Neural cell (in vitro differentiated cells): ENCODE measurements at regions not wholly inside any gene's neighbourhood (a gene's known extent, or its start where the extent isn't known, plus 50 kb on each side); places are given as distances from the start of the nearest gene placed in this dataset.

Experiments used
- H2AFZ ChIP-seq: fragments of 200-600, 300-800 bp; sonication (generic), shearing (Covaris generic); 2 replicates; pipeline ENCODE4 v1.6.0; 2014; ENCODE audit warnings: low read depth, mild to moderate bottlenecking, antibody characterized with exemption, low read length, moderate library complexity
- H3F3A ChIP-seq: fragments of 200-600 bp; shearing (Covaris generic); 2 replicates; pipeline ENCODE4 v1.6.1; 2016; ENCODE audit warnings: mild to moderate bottlenecking, moderate library complexity, mixed read lengths, antibody characterized with exemption, low read length; ENCODE audit not compliant: insufficient read depth, poor library complexity, severe bottlenecking
- H3K27ac ChIP-seq: fragments of 200-600, 300-800 bp; sonication (generic), shearing (Covaris generic); 2 replicates; pipeline ENCODE4 v1.5.1; 2014; ENCODE audit warnings: mild to moderate bottlenecking, low read length, moderate library complexity
- H3K27me3 ChIP-seq: fragments of 300-800, 200-600 bp; sonication (generic), shearing (Covaris generic); 2 replicates; pipeline ENCODE4 v1.6.0; 2014; ENCODE audit warnings: mild to moderate bottlenecking, low read depth, low read length, moderate library complexity; ENCODE audit not compliant: insufficient read depth
- H3K36me3 ChIP-seq: fragments of 300-800, 200-600 bp; sonication (generic), shearing (Covaris generic); 2 replicates; pipeline ENCODE4 v1.5.1; 2014; ENCODE audit warnings: mild to moderate bottlenecking, antibody characterized with exemption, low read length, moderate library complexity; ENCODE audit not compliant: insufficient read depth
- H3K4me2 ChIP-seq: fragments of 300-800, 200-600 bp; sonication (generic), shearing (Covaris generic); 2 replicates; pipeline ENCODE4 v1.6.0; 2014; ENCODE audit warnings: mild to moderate bottlenecking, low read length
- H3K4me3 ChIP-seq: fragments of 300-800, 200-600 bp; sonication (generic), shearing (Covaris generic); 2 replicates; pipeline ENCODE4 v1.5.1; 2014; ENCODE audit warnings: mild to moderate bottlenecking, low read length, moderate library complexity
- H3K79me2 ChIP-seq: fragments of 200-600 bp; shearing (Covaris generic); replicated peaks from 2 replicates; pipeline ENCODE4 v1.6.0; 2014; ENCODE audit warnings: mild to moderate bottlenecking, low read length, moderate library complexity; ENCODE audit not compliant: insufficient read depth
- H3K9ac ChIP-seq: fragments of 300-800, 200-600 bp; sonication (generic), shearing (Covaris generic); 2 replicates; pipeline ENCODE4 v1.6.1; 2016; ENCODE audit warnings: mild to moderate bottlenecking, low read length, mixed read lengths
- H3K9me2 ChIP-seq: fragments of 200-600 bp; shearing (Covaris generic); 2 replicates; pipeline ENCODE4 v1.6.1; 2016; ENCODE audit warnings: mild to moderate bottlenecking, low read length, mixed read lengths; ENCODE audit not compliant: insufficient read depth
- H3K9me3 ChIP-seq: fragments of 200-600, 300-800 bp; sonication (generic), shearing (Covaris generic); 2 replicates; pipeline ENCODE4 v1.6.1; 2016; ENCODE audit warnings: mild to moderate bottlenecking, mixed run types, low read length, moderate library complexity, mixed read lengths
- H4K20me1 ChIP-seq: fragments of 200-600 bp; shearing (Covaris generic); 2 replicates; pipeline ENCODE4 v1.6.1; 2016; ENCODE audit warnings: mild to moderate bottlenecking, mixed run types; ENCODE audit not compliant: insufficient read depth
- EP300 ChIP-seq: fragments of 450-650 bp; conservative IDR thresholded peaks from 2 replicates; pipeline ENCODE4 v1.6.1; 2014; ENCODE audit warnings: antibody characterized with exemption, mild to moderate bottlenecking, moderate library complexity; ENCODE audit not compliant: poor library complexity, severe bottlenecking
- EZH2 ChIP-seq: fragments of 200-600, 300-800 bp; shearing (Covaris generic), sonication (generic); IDR thresholded peaks from 2 replicates; pipeline ENCODE4 v1.6.1; 2014; ENCODE audit warnings: antibody characterized with exemption, low read length, borderline replicate concordance, mild to moderate bottlenecking; ENCODE audit not compliant: insufficient read depth, poor library complexity, severe bottlenecking
- MXI1 ChIP-seq: fragments of 450-650 bp; conservative IDR thresholded peaks from 2 replicates; pipeline ENCODE4 v1.6.1; 2014; ENCODE audit warnings: antibody characterized with exemption, mild to moderate bottlenecking; ENCODE audit not compliant: poor library complexity, severe bottlenecking
- POLR2AphosphoS5 ChIP-seq: IDR thresholded peaks from 2 replicates; pipeline ENCODE4 v1.6.1; 2012
- RAD21 ChIP-seq: fragments of 450-650 bp; conservative IDR thresholded peaks from 2 replicates; pipeline ENCODE4 v1.6.1; 2014; ENCODE audit warnings: antibody characterized with exemption, mild to moderate bottlenecking, moderate library complexity
- SMC3 ChIP-seq: fragments of 450-650 bp; conservative IDR thresholded peaks from 2 replicates; pipeline ENCODE4 v1.6.1; 2014; ENCODE audit warnings: antibody characterized with exemption, mild to moderate bottlenecking, moderate library complexity; ENCODE audit not compliant: poor library complexity
- TAF1 ChIP-seq: IDR thresholded peaks from 2 replicates; pipeline ENCODE4 v1.6.1; 2012; ENCODE audit warnings: low read depth
- TF ChIP-seq, protein P1 (sequence below): IDR thresholded peaks from 2 replicates; pipeline ENCODE4 v1.6.1; 2012; ENCODE audit warnings: borderline replicate concordance
- TF ChIP-seq, protein P2 (sequence below): fragments of 450-650 bp; IDR thresholded peaks from 2 replicates; pipeline ENCODE4 v1.5.1; 2014; ENCODE audit warnings: antibody characterized with exemption, mild to moderate bottlenecking, moderate library complexity; ENCODE audit not compliant: poor library complexity, severe bottlenecking

DNA sequence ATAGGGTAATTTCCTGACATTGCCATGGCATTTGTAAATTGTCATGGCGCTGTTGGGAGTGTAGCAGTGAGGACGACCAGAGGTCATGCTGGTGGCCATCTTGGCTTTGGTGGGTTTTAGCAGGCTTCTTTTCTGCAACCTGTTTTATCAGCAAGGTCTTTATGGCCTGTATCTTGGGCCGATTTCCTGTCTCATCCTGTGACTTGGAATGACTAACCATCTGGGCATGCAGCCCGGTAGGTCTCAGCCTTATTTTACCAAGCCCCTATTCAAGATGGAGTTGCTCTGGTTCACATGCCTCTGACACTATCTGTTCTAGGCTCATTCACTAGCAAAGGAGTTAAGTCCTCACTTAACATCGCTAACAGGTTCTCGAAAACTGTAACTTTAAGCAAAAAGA, 1374.2 kb downstream of the FAM181B start:
- Histone ChIP-seq H3K9ac (no peak overlapping the region), H3K4me2 (no peak overlapping the region), H3K9me2 (no peaks in the 10 kb centered on the region), H3K36me3 (no peaks in the 10 kb centered on the region), H2AFZ (no peak overlapping the region), H3K27ac (no peak overlapping the region), H4K20me1 (no peaks in the 10 kb centered on the region), H3K9me3 (no peaks in the 10 kb centered on the region), H3F3A (no peaks in the 10 kb centered on the region), H3K79me2 (no peaks in the 10 kb centered on the region), H3K27me3 (no peaks in the 10 kb centered on the region), H3K4me3 (no peak overlapping the region)
- TF ChIP-seq POLR2AphosphoS5 (no peak), TAF1 (no peak), MXI1 (no peak), SMC3 (no peak), RAD21 (no peak), EZH2 (no peak), EP300 (no peak)
- TF ChIP-seq, protein P1, sequence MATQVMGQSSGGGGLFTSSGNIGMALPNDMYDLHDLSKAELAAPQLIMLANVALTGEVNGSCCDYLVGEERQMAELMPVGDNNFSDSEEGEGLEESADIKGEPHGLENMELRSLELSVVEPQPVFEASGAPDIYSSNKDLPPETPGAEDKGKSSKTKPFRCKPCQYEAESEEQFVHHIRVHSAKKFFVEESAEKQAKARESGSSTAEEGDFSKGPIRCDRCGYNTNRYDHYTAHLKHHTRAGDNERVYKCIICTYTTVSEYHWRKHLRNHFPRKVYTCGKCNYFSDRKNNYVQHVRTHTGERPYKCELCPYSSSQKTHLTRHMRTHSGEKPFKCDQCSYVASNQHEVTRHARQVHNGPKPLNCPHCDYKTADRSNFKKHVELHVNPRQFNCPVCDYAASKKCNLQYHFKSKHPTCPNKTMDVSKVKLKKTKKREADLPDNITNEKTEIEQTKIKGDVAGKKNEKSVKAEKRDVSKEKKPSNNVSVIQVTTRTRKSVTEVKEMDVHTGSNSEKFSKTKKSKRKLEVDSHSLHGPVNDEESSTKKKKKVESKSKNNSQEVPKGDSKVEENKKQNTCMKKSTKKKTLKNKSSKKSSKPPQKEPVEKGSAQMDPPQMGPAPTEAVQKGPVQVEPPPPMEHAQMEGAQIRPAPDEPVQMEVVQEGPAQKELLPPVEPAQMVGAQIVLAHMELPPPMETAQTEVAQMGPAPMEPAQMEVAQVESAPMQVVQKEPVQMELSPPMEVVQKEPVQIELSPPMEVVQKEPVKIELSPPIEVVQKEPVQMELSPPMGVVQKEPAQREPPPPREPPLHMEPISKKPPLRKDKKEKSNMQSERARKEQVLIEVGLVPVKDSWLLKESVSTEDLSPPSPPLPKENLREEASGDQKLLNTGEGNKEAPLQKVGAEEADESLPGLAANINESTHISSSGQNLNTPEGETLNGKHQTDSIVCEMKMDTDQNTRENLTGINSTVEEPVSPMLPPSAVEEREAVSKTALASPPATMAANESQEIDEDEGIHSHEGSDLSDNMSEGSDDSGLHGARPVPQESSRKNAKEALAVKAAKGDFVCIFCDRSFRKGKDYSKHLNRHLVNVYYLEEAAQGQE = no peak
- TF ChIP-seq, protein P2, sequence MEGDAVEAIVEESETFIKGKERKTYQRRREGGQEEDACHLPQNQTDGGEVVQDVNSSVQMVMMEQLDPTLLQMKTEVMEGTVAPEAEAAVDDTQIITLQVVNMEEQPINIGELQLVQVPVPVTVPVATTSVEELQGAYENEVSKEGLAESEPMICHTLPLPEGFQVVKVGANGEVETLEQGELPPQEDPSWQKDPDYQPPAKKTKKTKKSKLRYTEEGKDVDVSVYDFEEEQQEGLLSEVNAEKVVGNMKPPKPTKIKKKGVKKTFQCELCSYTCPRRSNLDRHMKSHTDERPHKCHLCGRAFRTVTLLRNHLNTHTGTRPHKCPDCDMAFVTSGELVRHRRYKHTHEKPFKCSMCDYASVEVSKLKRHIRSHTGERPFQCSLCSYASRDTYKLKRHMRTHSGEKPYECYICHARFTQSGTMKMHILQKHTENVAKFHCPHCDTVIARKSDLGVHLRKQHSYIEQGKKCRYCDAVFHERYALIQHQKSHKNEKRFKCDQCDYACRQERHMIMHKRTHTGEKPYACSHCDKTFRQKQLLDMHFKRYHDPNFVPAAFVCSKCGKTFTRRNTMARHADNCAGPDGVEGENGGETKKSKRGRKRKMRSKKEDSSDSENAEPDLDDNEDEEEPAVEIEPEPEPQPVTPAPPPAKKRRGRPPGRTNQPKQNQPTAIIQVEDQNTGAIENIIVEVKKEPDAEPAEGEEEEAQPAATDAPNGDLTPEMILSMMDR = no peak

DNA sequence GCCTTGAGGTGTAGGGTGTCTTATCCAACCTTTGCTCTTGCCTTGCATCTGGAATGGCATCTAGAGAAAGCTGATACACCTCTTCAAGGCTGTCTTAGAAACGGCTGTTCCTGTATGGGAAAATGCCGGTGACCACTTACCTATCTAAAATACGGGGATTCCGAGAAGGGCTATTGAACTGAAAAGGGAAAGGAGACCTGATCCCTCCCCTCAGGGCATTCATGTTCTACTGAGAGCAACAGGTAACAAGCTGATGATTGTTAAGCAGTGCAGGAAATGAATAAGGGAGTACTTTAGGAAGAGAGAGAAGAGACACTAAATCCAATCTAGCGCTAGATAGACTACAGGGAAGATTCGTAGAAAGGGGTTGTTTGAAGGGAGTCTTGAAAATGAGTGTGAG, 1388.1 kb downstream of the FAM181B start:
- H3K4me2 ChIP-seq = no peak overlapping the region

More for the DNA sequence above, 1388.1 kb downstream of the FAM181B start:
- H3K79me2 ChIP-seq = no peaks in the 10 kb centered on the region
- TF ChIP-seq, protein P1 = no peak
- no peak for TF ChIP-seq RAD21
- no peak for TF ChIP-seq POLR2AphosphoS5
- TF ChIP-seq EZH2 = no peak
- TF ChIP-seq, protein P2 = no peak
- no peak for TF ChIP-seq SMC3
- TF ChIP-seq TAF1 = no peak
- no peak for TF ChIP-seq EP300
- no peak for TF ChIP-seq MXI1
- no peaks in the 10 kb centered on the region for H3K36me3 ChIP-seq
- H3K27me3 ChIP-seq = no peaks in the 10 kb centered on the region
- no peak overlapping the region for H3K27ac ChIP-seq
- no peak overlapping the region for H2AFZ ChIP-seq
- H3K9me3 ChIP-seq = no peaks in the 10 kb centered on the region
- H3K4me3 ChIP-seq = no peak overlapping the region
- H3K9me2 ChIP-seq = no peaks in the 10 kb centered on the region
- no peaks in the 10 kb centered on the region for H3F3A ChIP-seq
- no peaks in the 10 kb centered on the region for H4K20me1 ChIP-seq
- no peak overlapping the region for H3K9ac ChIP-seq
